ENCODE measurements at regions not wholly inside any gene's neighbourhood (a gene's known extent, or its start where the extent isn't known, plus 50 kb on each side); places are given as distances from the start of the nearest gene placed in this dataset.

DNA sequence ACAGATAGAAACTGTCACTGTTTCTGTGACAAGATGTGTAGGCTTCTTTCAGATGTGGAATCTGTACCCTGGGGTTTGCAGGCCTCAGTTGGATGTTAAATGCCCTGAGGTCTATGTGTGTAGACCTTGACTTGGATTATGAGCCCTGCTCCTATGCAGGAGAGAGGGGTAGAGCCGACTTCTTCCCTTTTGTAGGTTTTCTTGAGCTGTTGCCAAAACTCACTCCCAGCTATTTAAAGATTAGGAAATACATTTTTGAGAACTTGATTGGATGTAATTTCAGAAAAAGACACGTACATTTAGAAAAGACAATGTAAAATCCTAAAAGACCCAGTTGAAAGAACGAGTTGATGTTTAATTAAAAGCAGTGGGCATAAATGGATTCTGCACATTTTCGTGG, 374.8 kb downstream of the SLC4A3 start:
- intact Hi-C loops (cut with DNase I): no loop called here
- no peak for DNase-seq (ENCODE audit: low spot score)

DNA sequence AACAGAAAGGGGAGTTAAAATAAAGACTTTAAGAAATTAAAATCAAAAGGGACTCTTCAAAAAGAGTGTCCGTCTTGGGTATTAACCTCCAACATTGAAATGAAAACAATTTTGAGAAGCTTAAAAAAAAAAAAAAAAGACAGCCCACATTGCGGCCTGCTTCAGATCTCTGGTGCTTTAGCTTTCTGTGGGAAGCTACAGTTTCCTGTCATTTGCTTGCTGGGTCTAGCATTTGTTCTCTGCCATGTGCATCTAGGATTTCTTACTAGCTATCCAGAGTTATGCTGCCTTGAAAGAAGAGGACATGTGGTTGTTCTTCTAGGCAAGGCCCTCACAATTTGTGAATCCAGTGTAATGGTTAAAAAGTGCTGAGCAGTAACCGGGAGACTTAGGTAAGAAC, 375.3 kb downstream of the SLC4A3 start:
- no peak for DNase-seq (ENCODE audit: low spot score)
- intact Hi-C loops (cut with DNase I): no loop called here

GRCh38 chr2:220005362-220005761, 377.9 kb downstream of the SLC4A3 start:
- intact Hi-C loops (cut with DNase I): no loop called here
- no peak for DNase-seq (ENCODE audit: low spot score)

DNA sequence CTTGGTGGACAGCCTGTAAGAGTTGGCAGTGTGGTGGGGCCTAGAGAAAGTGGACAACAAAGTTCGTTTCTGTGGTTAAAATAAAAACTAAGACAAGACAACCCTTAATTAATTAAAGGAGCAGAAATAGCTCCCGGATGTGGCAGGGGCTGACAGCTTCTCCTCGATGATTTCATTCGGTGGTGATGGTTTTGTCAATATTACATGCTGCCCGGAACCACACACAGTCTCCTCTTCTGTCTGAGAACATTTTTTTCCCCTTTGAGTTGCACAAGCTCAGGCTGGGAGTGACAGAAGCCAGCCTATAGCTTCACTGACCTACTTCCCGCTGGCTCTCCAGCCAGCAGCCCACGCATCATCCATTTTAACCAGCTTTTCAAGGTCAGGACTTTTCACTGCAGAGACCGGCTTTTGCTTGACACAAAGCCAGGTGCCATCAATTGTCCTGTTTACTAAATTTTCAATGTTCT, 378.8 kb downstream of the SLC4A3 start:
- no peak for DNase-seq (ENCODE audit: low spot score)
- intact Hi-C loops (cut with DNase I): no loop called here

GRCh38 chr2:220011859-220012258, 384.4 kb downstream of the SLC4A3 start:
- intact Hi-C loops (cut with DNase I): no loop called here

DNA sequence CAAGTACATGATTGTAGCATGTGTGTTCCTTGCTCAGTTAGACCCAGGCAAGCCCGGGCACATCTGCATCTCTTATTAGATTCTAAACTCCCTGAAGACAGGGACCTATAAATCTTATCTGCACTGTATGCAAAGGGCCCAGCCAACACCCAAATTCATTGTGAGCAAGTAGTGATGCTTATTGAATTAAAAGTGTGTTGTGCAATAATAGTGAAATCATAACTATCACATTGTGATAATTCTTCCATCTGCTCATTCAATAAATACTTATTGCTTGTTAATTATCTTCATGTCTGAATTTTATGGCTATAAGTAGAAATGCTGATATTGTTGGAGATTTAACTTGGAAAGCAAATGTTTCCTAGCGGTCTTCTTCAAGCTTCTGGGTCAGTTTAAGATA, 387.5 kb downstream of the SLC4A3 start:
- intact Hi-C loops (cut with DNase I): no loop called here
- no peak for DNase-seq (ENCODE audit: low spot score)

More at GRCh38 chr2:220011859-220012258, 384.4 kb downstream of the SLC4A3 start:
- no peak for DNase-seq (ENCODE audit: low spot score)

GRCh38 chr2:220015576-220015975, 388.1 kb downstream of the SLC4A3 start:
- no peak for DNase-seq (ENCODE audit: low spot score)
- intact Hi-C loops (cut with DNase I): no loop called here

DNA sequence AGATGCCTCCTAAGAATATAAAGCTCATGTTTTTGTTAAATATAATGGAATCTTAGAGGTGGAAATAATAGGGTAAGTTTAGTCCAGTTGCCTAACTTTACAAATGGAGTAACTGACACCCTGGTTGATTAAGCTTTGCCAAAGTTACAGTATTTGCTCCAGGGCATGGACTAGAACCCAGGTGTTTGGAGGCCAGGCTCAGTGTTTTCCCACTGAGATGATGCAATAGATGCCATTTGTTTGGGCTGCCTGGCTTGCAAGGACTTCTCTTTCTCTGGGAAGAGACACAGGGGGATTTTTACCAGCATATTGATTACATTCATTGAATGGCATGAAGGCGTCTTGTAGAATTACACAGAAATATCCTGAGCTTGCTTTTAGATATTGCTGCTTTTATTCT, 397.8 kb downstream of the SLC4A3 start:
- no peak for DNase-seq (ENCODE audit: low spot score)
- intact Hi-C loops (cut with DNase I): no loop called here

GRCh38 chr2:220029013-220029412, 401.6 kb downstream of the SLC4A3 start:
- DNase-seq (ENCODE audit: low spot score): no peak
- intact Hi-C loops (cut with DNase I): no loop called here

GRCh38 chr2:220033546-220033945, 406.1 kb downstream of the SLC4A3 start:
- intact Hi-C loops (cut with DNase I): no loop called here
- no peak for DNase-seq (ENCODE audit: low spot score)

DNA sequence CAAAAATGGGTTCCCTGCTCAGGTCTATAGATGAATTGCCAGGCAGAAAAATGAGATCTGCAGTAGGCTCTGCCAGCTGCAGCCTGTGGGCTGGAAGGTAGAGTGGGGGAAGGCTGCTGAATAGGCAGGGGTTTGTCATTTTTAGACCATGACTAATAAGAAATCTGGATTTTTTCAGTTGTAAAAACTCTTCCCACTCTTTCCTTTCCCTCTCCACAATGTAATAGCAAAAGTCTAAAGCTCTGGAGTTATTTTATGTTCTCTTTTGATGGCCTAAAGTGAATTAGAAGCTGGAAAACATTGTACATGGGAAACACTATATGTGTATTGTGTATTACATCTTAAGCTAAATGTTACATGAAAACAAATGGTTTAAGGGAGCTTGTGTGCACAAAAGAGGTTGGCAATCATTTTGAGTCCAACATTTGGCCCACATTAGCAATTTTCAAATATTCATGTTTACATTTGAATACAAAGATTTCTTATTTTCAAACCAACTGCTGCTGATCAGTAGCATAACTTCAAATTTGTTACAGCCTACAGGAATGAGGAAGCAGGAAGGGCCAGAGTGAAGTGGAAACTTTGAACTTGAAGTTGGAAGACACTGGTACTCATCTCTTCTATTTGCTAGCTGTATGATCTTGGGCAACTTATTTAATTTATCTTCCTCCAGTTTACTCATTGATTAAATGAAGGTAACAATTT, 407.1 kb downstream of the SLC4A3 start:
- intact Hi-C loops (cut with DNase I): no loop called here
- DNase-seq (ENCODE audit: low spot score): no peak

DNA sequence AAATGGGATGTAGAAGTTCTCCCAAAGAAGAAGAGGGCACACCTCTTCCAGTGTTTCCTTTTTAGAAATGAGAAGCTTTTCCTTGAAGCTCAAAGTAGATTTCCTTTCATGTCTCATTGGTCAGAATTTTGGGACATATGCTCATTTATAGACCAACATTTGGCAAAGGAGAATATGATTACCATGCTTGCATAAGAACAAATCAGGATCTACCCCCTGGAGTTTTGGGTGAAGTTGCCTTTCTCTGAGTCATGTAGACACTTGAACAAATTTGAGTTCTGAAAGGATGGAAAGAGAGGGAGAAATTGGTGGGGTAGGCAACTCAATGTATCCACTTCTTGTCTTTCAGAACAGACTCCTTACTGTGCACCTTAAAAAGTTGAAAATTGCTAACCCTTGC, 409.0 kb downstream of the SLC4A3 start:
- DNase-seq (ENCODE audit: low spot score): no peak
- intact Hi-C loops (cut with DNase I): no loop called here

DNA sequence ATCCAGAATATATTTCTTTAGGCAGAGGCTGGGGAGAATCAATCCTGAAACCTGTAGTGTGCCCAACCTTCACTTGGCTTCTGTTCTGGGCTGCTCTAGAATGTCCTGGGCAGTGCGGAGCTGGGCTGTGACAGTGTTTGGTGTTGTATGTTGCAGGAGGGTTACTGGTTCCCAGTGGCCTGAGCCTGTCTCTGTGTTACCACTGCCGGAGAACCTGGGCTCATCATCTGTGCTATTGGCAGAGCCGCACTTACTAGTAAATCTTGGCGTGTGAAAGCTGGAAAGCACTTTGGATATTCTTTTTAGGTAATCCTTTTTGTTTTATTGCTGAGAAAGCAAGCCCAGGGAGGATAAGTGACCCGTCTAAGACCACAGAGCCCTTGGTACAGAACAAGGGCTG, 412.9 kb downstream of the SLC4A3 start:
- intact Hi-C loops (cut with DNase I): no loop called here
- DNase-seq (ENCODE audit: low spot score): no peak

DNA sequence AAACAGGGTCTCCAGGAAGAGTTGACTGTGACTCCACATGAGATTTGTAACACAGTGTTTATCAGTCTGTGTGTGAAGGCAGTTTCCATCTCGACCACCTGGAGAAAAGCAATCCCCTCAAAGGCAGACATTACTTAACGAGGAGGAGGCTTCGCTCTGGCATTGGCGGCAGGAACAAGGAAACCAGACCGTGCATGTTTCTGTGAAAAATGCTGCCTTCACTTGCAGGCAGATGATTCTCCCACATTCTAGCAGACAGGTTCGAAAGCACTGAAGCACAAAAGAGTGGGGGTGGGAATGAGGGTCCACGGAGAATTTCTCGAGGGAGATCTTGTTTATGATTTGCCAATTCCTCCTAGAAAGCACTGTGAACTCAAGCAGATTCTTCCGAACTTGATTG, 414.0 kb downstream of the SLC4A3 start:
- DNase-seq (ENCODE audit: low spot score): no peak
- intact Hi-C loops (cut with DNase I): no loop called here

DNA sequence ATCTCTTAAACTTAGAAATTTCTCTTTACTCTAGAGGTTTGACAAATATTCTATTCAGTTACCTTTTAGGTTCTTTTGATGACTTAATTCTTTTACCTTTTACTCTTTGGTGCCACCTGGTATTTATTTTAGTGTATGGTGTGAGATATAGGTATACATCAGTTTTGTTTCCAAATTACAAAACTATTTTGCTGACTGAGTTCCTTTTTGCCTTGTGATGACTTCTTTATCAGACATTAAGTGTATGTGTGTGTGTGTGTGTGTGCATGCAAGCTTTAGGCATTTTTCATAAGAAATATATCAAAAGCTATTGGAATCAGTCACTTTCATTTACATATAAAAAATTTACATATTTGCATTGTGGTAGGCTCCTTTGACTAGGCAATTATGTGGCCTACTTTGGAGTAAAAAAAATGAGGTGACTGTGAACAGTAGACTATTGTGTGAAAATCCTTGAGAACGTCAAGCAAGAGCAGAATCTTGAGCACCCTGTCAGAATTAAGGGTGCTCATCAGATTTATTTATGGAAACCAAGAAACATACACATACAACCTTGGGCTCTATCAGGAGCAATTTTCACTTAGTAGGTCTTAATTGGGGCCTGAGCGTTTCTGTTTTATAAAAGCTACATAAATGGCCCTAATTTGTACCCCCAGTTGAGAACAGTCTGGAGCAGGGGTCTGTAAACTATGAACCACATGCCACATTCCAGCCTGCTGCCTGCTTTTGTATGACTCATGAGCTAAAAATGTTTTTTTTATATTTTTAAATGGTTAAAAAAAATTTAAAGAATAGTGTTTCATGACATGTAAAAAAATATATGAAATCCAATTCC, 415.9 kb downstream of the SLC4A3 start:
- intact Hi-C loops (cut with DNase I): no loop called here
- no peak for DNase-seq (ENCODE audit: low spot score)

DNA sequence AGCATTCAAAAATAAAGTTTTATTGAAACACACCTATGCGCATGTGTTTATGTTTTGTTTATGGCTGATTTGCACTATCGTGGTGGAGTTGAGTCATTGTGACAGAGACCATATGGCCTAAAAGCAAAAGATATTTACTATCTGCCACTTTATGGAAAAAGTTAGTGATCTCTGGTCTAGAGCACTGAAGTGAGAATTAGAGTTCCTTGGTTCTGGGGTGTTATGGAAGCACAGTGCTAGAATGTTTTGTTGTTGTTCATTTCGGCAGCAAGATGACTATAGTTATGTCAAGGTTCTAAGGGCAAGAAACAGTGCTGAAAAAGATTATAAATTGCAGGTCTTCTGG, 416.5 kb downstream of the SLC4A3 start:
- no peak for DNase-seq (ENCODE audit: low spot score)
- intact Hi-C loops (cut with DNase I): no loop called here

GRCh38 chr2:220044383-220044782, 417.0 kb downstream of the SLC4A3 start:
- no peak for DNase-seq (ENCODE audit: low spot score)
- intact Hi-C loops (cut with DNase I): no loop called here

- intact Hi-C loops (cut with DNase I): no loop called here
- DNase-seq (ENCODE audit: low spot score): no peak
Observed at GRCh38 chr2:220046507-220046906, 419.1 kb downstream of the SLC4A3 start.

DNA sequence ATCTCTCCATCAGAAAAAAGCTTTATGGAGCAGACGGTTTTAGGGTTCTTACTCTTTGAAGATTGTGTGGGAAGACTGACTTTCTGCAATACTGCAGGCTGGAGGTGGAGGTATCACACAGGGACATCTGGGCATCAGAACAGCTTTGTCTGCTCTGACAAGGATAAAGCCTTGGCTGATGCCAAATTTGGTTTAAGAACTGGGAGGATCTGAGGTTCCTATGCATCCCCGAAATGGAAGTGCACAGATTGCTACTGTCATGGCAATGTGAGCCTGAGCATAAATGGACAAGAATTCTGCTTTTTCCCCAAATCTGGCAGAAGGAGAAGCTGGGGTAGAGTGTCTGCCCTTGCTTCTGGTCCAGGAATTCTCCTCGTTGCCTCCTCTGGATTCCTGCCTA, 424.3 kb downstream of the SLC4A3 start:
- DNase-seq (ENCODE audit: low spot score): no peak
- intact Hi-C loops (cut with DNase I): no loop called here

GRCh38 chr2:220053919-220054318, 426.5 kb downstream of the SLC4A3 start:
- DNase-seq (ENCODE audit: low spot score): no peak
- intact Hi-C loops (cut with DNase I): no loop called here

DNA sequence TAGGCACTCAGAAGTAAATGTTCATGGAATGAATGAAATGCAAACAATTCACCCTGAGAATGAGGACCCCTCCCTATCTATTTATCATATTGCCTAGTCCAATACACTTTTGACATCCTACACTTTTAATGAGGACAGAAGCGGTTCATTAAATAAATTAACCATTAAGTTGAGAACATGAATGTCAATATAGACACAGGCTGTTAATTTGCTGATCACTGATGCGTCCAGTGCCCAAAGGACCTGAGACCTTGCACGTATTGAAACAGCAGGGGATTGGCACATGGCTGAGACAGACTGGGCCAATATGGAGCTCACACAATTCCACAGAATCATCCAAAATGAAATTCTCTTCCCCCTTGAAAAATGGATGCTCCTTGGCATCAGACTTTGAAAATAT, 430.0 kb downstream of the SLC4A3 start:
- intact Hi-C loops (cut with DNase I): no loop called here
- no peak for DNase-seq (ENCODE audit: low spot score)

Data from cardiac septum (tissue), 1 donor.